Nephron (organoid): ENCODE measurements at regions not wholly inside any gene's neighbourhood (a gene's known extent, or its start where the extent isn't known, plus 50 kb on each side); places are given as distances from the start of the nearest gene placed in this dataset.

Experiments used
- H3K27ac Mint-ChIP-seq, 3 experiments: 2 replicates each; pipeline ENCODE4 v1.8.0; 2020; ENCODE audit warnings: mixed read lengths in 3 of 3, mild to moderate bottlenecking in 2 of 3, moderate library complexity in 1 of 3
- H3K27me3 Mint-ChIP-seq: 2 replicates; pipeline ENCODE4 v1.8.0; 2021; ENCODE audit warnings: low read depth, mild to moderate bottlenecking, moderate library complexity, mixed read lengths
- H3K36me3 Mint-ChIP-seq: 2 replicates; pipeline ENCODE4 v1.8.0; 2020; ENCODE audit warnings: low read depth, mixed read lengths
- H3K4me1 Mint-ChIP-seq: 2 replicates; pipeline ENCODE4 v1.8.0; 2020; ENCODE audit warnings: mixed read lengths
- H3K4me3 Mint-ChIP-seq, 3 experiments: 2 replicates each; pipeline ENCODE4 v1.8.0; 2020; ENCODE audit warnings: mild to moderate bottlenecking in 3 of 3, mixed read lengths in 3 of 3, moderate library complexity in 2 of 3
- H3K9me3 Mint-ChIP-seq: 2 replicates; pipeline ENCODE4 v1.8.0; 2020; ENCODE audit warnings: mixed read lengths
- CTCF ChIP-seq, 3 experiments: fragments of 200-600 bp; sonication (generic); IDR thresholded peaks; one replicate each; pipeline ENCODE4 v1.5.0; 2021; ENCODE audit warnings: antibody characterized with exemption in 3 of 3; ENCODE audit not compliant: unreplicated experiment in 3 of 3

- H3K36me3 Mint-ChIP-seq: no peaks in the 10 kb centered on the region
- no peak overlapping the region for H3K4me3 Mint-ChIP-seq
- TF ChIP-seq CTCF (IDR thresholded peaks at IDR 0.05; ENCODE audit: unreplicated experiment in 3 of 3): no peak
- H3K9me3 Mint-ChIP-seq: peaks cover 35% of the 10 kb centered on the region
- peaks cover 12% of the 10 kb centered on the region for H3K4me1 Mint-ChIP-seq
- H3K27me3 Mint-ChIP-seq: no peaks in the 10 kb centered on the region
- no peak overlapping the region for H3K27ac Mint-ChIP-seq
These were observed 137.7 kb downstream of the RCHY1 start for GRCh38 chr4:75376543-75376942.

DNA sequence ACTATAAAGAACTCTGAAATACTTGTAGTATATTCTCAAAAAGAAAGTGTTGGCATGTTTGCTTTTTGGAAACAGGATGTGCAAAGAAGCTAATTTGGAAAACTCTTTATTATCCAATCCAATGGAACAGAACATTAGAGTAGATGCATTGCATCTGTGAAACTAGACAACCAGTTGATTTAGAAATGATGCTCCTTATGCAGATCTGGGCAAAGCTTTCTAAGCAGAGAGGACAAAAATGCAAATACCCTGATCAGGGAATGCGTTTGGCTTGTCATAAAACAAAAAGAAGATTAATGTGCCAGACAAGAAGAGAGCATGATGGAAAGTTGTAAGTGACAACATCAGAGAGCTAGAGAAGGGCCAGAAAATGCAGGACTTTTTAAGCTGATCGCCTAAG lies 142.3 kb downstream of the RCHY1 start:
- H3K36me3 Mint-ChIP-seq: no peaks in the 10 kb centered on the region
- no peak for TF ChIP-seq CTCF (IDR thresholded peaks at IDR 0.05; ENCODE audit: unreplicated experiment in 3 of 3)
- peak overlapping the region in 1 of 3 experiments; percentile 29 for H3K4me3 Mint-ChIP-seq
- peaks cover 53% of the 10 kb centered on the region for H3K4me1 Mint-ChIP-seq
- H3K27ac Mint-ChIP-seq: peak overlapping the region in 2 of 3 experiments; percentile 43 to 74
- H3K9me3 Mint-ChIP-seq: peaks cover 5% of the 10 kb centered on the region
- H3K27me3 Mint-ChIP-seq: peaks cover 3% of the 10 kb centered on the region

GRCh38 chr4:75370576-75370975 lies 143.6 kb downstream of the RCHY1 start:
- H3K4me3 Mint-ChIP-seq: no peak overlapping the region
- H3K27me3 Mint-ChIP-seq: peaks cover 3% of the 10 kb centered on the region
- H3K4me1 Mint-ChIP-seq: peaks cover 54% of the 10 kb centered on the region
- no peak for TF ChIP-seq CTCF (IDR thresholded peaks at IDR 0.05; ENCODE audit: unreplicated experiment in 3 of 3)
- H3K36me3 Mint-ChIP-seq: no peaks in the 10 kb centered on the region
- H3K9me3 Mint-ChIP-seq: peaks cover 5% of the 10 kb centered on the region
- H3K27ac Mint-ChIP-seq: peak overlapping the region; percentile 42 to 78 (median 74)

DNA sequence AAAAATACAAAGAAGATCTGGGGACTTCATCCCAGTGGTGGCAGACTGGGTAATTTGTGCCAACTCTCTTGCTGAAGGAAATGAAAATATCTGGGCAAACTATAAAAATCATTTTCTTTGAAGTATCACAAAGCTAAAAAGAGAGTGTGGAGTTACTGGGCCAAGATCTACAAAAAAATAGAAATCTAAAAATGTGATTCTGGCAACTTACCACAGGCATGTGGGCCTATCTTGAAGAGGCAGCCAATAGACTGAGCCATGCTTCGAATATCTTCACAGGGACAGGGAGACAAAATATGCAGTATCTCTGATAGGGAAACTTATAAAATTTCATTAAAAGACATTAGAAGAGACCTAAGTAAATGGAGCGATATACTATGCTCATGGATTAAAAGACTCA lies 168.8 kb downstream of the RCHY1 start:
- H3K27me3 Mint-ChIP-seq: no peaks in the 10 kb centered on the region
- no peak overlapping the region for H3K4me3 Mint-ChIP-seq
- no peaks in the 10 kb centered on the region for H3K36me3 Mint-ChIP-seq
- peaks cover 3% of the 10 kb centered on the region for H3K9me3 Mint-ChIP-seq
- peak overlapping the region; percentile 82 to 89 (median 85) for H3K27ac Mint-ChIP-seq
- TF ChIP-seq CTCF (IDR thresholded peaks at IDR 0.05; ENCODE audit: unreplicated experiment in 3 of 3): no peak
- H3K4me1 Mint-ChIP-seq: peaks cover 28% of the 10 kb centered on the region

- Mint-ChIP-seq H3K27ac (peak overlapping the region; percentile 82 to 89 (median 85)), H3K4me3 (no peak overlapping the region), H3K36me3 (no peaks in the 10 kb centered on the region), H3K9me3 (peaks cover 3% of the 10 kb centered on the region), H3K27me3 (no peaks in the 10 kb centered on the region), H3K4me1 (peaks cover 30% of the 10 kb centered on the region)
- no peak for TF ChIP-seq CTCF (IDR thresholded peaks at IDR 0.05; ENCODE audit: unreplicated experiment in 3 of 3)
These were observed 169.3 kb downstream of the RCHY1 start for GRCh38 chr4:75344915-75345314.

GRCh38 chr4:75343333-75343732 lies 170.9 kb downstream of the RCHY1 start:
- no peak overlapping the region for H3K4me3 Mint-ChIP-seq
- no peaks in the 10 kb centered on the region for H3K36me3 Mint-ChIP-seq
- peaks cover 3% of the 10 kb centered on the region for H3K9me3 Mint-ChIP-seq
- peaks cover 30% of the 10 kb centered on the region for H3K4me1 Mint-ChIP-seq
- no peaks in the 10 kb centered on the region for H3K27me3 Mint-ChIP-seq
- TF ChIP-seq CTCF (IDR thresholded peaks at IDR 0.05; ENCODE audit: unreplicated experiment in 3 of 3): no peak
- peak overlapping the region; percentile 55 to 76 (median 72) for H3K27ac Mint-ChIP-seq
